WTC11 (cell line): ENCODE measurements at regions not wholly inside any gene's neighbourhood (a gene's known extent, or its start where the extent isn't known, plus 50 kb on each side); places are given as distances from the start of the nearest gene placed in this dataset.

Source experiments
- ATAC-seq: fragments of 200-7000 bp; cut with Tn5 transposase; 2 replicates; pipeline ENCODE4 v1.10.0; 2021; ENCODE audit warnings: mild to moderate bottlenecking, moderate library complexity
- CTCF ChIA-PET: fragments of 300-600 bp; sonication (Branson Sonifier 250); formaldehyde crosslinking; loops from one replicate; lab custom pipeline; 2021; ENCODE audit warnings: antibody characterized with exemption; lab: Charles Lee
- POLR2A ChIA-PET: fragments of 350-600 bp; sonication (Branson Sonifier 250); formaldehyde crosslinking; loops from one replicate; lab custom pipeline; 2021; ENCODE audit warnings: antibody characterized with exemption; lab: Charles Lee
- DNase-seq: peaks from one replicate; pipeline ENCODE4 v3.0.0; 2021; ENCODE audit warnings: low spot score
- H3K27ac Mint-ChIP-seq: 2 replicates; pipeline ENCODE4 v1.8.0; 2021; ENCODE audit warnings: mixed read lengths
- H3K27me3 Mint-ChIP-seq: 2 replicates; pipeline ENCODE4 v1.8.0; 2021; ENCODE audit warnings: low read depth, mild to moderate bottlenecking, moderate library complexity, mixed read lengths
- H3K36me3 Mint-ChIP-seq: 2 replicates; pipeline ENCODE4 v1.8.0; 2021; ENCODE audit warnings: mixed read lengths
- H3K4me1 Mint-ChIP-seq: 2 replicates; pipeline ENCODE4 v1.8.0; 2022; ENCODE audit warnings: mixed read lengths
- H3K4me3 Mint-ChIP-seq: 2 replicates; pipeline ENCODE4 v1.8.0; 2021; ENCODE audit warnings: mild to moderate bottlenecking, moderate library complexity, mixed read lengths
- H3K9me3 Mint-ChIP-seq: 2 replicates; pipeline ENCODE4 v1.8.0; 2021; ENCODE audit warnings: mixed read lengths
- ARID4B ChIP-seq: sonication (generic); formaldehyde crosslinking; IDR thresholded peaks from 2 replicates; pipeline ENCODE4 v1.8.0; 2023; ENCODE audit warnings: missing genetic modification reagents, mild to moderate bottlenecking, borderline replicate concordance
- ATF6 ChIP-seq: sonication (generic); formaldehyde crosslinking; IDR thresholded peaks from 2 replicates; pipeline ENCODE4 v1.8.1; 2023; ENCODE audit warnings: mild to moderate bottlenecking, missing genetic modification reagents
- ESRRA ChIP-seq: sonication (generic); formaldehyde crosslinking; IDR thresholded peaks from 2 replicates; pipeline ENCODE4 v1.8.1; 2022; ENCODE audit warnings: mild to moderate bottlenecking, missing genetic modification reagents, borderline replicate concordance
- FOXK1 ChIP-seq: sonication (generic); formaldehyde crosslinking; IDR thresholded peaks from 2 replicates; pipeline ENCODE4 v1.8.0; 2022; ENCODE audit warnings: mild to moderate bottlenecking, moderate library complexity, missing genetic modification reagents
- GRHL2 ChIP-seq: fragments of 250-450 bp; sonication (Bioruptor Pico); IDR thresholded peaks from 2 replicates; pipeline ENCODE4 v1.8.0; 2022; ENCODE audit warnings: mild to moderate bottlenecking, moderate library complexity; ENCODE audit not compliant: insufficient replicate concordance, severe bottlenecking
- GTF2I ChIP-seq: fragments of 250-450 bp; sonication (Bioruptor Pico); conservative IDR thresholded peaks from 2 replicates; pipeline ENCODE4 v1.4.0; 2021; ENCODE audit warnings: mild to moderate bottlenecking
- PRDM15 ChIP-seq: sonication (generic); formaldehyde crosslinking; IDR thresholded peaks from 2 replicates; pipeline ENCODE4 v1.8.0; 2022; ENCODE audit warnings: missing genetic modification reagents
- PREB ChIP-seq: sonication (generic); formaldehyde crosslinking; IDR thresholded peaks from 2 replicates; pipeline ENCODE4 v1.8.1; 2022; ENCODE audit warnings: mild to moderate bottlenecking, missing genetic modification reagents, moderate library complexity, borderline replicate concordance
- PRRX2 ChIP-seq: fragments of 250-450 bp; sonication (Bioruptor Pico); IDR thresholded peaks from 2 replicates; pipeline ENCODE4 v1.8.0; 2021; ENCODE audit warnings: mild to moderate bottlenecking
- ZNF281 ChIP-seq: sonication (generic); formaldehyde crosslinking; IDR thresholded peaks from 2 replicates; pipeline ENCODE4 v1.8.0; 2023; ENCODE audit warnings: mild to moderate bottlenecking, missing genetic modification reagents

- no peaks in the 10 kb centered on the region; the same call in 1 of the 2 replicates for H3K9me3 Mint-ChIP-seq
- ChIA-PET POLR2A (no interaction called here), CTCF (no interaction called here)
- no peaks in the 10 kb centered on the region for H3K27me3 Mint-ChIP-seq
- H3K27ac Mint-ChIP-seq, result no peak overlapping the region
- H3K36me3 Mint-ChIP-seq, result 0 out of 2 replicates have a peak, but pooled peaks cover 5% of the 10 kb centered on the region
- no peak for DNase-seq
- TF ChIP-seq ARID4B (CRISPR knock-in tag) (no peak), ESRRA (no peak), PRDM15 (CRISPR knock-in tag) (0 out of 2 replicates have a peak, but pooled peaks have one; percentile 12), PREB (CRISPR knock-in tag) (no peak)
- no peak for ATAC-seq
- H3K4me1 Mint-ChIP-seq, result peaks cover 82% of the 10 kb centered on the region
- H3K4me3 Mint-ChIP-seq, result no peak overlapping the region
Observed at GRCh38 chr2:201975434-201975833, 58.2 kb upstream of the FZD7 start.

GRCh38 chr2:201975964-201976612 is 57.6 kb upstream of the FZD7 start:
- Mint-ChIP-seq H3K36me3 (0 out of 2 replicates have a peak, but pooled peaks cover 5% of the 10 kb centered on the region), H3K9me3 (no peaks in the 10 kb centered on the region; the same call in 1 of the 2 replicates), H3K4me3 (no peak overlapping the region), H3K4me1 (peaks cover 79% of the 10 kb centered on the region), H3K27me3 (no peaks in the 10 kb centered on the region), H3K27ac (no peak overlapping the region)
- ChIA-PET CTCF (no interaction called here), POLR2A (no interaction called here)
- ATAC-seq (no peak), DNase-seq (no peak)
- no peak for TF ChIP-seq ATF6 (CRISPR knock-in tag)
- TF ChIP-seq GTF2I, result peak; percentile 64; the same call in 1 of the 2 replicates

GRCh38 chr2:201977651-201978050 is 56.0 kb upstream of the FZD7 start:
- ATAC-seq, result no peak
- Mint-ChIP-seq H3K36me3 (0 out of 2 replicates have a peak, but pooled peaks cover 5% of the 10 kb centered on the region), H3K27ac (peak overlapping the region; percentile 14), H3K4me3 (no peak overlapping the region), H3K4me1 (peaks cover 64% of the 10 kb centered on the region), H3K9me3 (no peaks in the 10 kb centered on the region; the same call in 1 of the 2 replicates), H3K27me3 (no peaks in the 10 kb centered on the region)
- CTCF ChIA-PET, result interaction anchor here (0.6 to 1.2 kb wide), 2 partner anchors 86 to 192 kb away, joined by 3 read pairs; no protein-coding TSS in a partner anchor
- POLR2A ChIA-PET, result no interaction called here
- no peak for DNase-seq
- no peak for TF ChIP-seq FOXK1 (CRISPR knock-in tag)
- no peak for TF ChIP-seq PRDM15 (CRISPR knock-in tag)
- no peak for TF ChIP-seq PRRX2 (CRISPR knock-in tag)
- TF ChIP-seq ZNF281 (CRISPR knock-in tag), result no peak
- TF ChIP-seq GRHL2, result no peak
